Stimulated activated CD4-positive, alpha-beta T cell treated with anti-CD3 and anti-CD28 coated beads, Interleukin-12 subunit alpha, Interleukin-12 subunit beta, amount 100 ng/mL, for 48 hours (primary cell): ENCODE measurements at regions not wholly inside any gene's neighbourhood (a gene's known extent, or its start where the extent isn't known, plus 50 kb on each side); places are given as distances from the start of the nearest gene placed in this dataset.

ENCODE experiments used
- DNase-seq, 3 donors: peaks; one replicate each; pipeline ENCODE4 v3.0.0-alpha.2; 2020; ENCODE audit warnings: low read depth in 2 of 3, low spot score in 1 of 3

DNA sequence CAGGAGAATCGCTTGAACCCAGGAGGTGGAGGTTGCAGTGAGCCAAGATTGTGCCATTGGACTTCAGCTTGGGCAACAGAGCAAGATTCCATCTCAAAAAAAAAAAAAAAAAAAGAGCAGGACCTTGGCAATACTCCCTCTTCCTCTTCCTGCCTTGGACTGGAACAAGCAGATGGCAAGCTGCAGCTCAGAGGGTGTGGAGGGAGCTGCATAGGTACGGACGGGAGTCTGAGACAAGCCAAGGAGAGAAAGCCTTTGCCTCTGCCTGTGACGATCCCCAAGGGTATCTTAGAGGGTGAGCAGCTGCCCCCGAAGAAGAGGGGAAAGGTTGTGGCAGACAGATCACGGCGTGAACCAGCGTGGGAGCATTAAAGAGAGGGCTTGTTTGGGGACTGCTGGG, 109.2 kb downstream of the AIPL1 start:
- DNase-seq: no peak

DNA sequence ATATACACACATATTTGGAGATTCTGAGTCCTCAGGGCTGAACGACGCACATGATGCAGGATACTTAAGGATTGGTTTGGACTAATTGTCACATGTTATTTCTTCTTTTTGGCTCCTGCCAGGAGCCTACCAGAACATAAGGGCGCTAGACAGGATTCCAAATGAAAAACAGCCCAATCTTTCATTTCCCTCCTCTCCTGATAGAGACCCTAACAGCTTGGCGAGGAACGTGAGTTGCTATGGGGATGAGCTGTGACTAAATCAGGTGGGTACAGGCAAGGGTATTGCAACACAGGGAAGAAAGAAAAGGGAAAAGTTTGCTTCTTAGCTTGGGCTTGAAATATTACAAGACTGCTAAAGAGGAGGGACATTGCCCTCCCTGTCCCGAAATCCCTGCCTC, 109.9 kb downstream of the AIPL1 start:
- no peak for DNase-seq

DNA sequence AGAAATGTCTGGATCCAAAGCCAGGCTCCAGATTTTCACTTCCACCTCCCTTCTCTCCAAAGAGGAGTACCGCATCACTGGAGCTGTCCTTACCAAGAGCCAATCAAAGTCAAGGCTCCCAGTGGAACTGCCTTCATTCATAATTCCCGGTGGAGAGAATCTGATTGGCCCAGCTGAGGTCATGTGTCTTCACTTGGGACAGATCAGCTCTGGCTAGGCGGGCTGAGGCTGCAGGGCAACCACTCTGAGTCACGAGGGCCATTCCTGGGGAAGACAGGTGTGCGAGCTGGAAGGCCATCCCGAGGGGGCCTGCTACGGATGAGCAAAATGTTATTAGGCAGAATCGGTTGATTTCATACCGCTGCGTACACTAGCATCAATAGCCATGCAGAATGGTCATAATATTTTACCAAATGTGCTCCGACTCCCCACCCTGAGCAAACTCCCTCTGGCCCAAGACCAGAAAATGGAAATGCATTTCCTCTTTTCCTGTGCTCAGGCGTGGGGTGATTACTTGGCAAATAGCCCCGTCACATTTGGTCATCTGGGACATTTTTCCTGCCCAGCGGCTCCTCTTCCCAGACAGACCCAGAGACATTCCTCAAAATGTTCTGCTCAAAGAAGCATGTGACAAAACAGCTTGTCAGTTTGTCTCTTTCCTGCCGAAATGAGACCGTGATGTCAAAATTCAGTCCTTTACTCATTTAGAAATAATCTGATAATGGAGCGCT, 111.1 kb downstream of the AIPL1 start:
- DNase-seq: no peak

DNA sequence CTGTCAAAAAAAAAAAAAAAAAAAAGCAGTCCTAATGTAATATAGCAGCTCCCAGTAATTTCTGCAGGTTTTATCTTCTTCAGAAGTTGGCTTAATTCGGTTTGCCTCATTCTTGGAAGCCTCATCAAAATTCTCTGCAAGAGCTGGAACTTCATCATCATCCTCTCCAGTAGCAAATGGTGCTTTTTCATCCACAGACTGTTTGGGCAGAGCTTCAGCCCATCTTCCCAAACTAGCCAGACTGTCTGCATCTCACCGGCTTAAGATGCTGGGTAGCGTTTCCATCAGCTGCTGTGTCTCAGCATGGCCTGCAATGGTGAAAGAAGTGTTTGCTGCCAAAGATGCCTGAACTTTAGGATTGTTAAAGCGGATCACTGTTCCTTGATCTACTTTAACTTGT, 112.6 kb downstream of the AIPL1 start:
- DNase-seq: no peak

DNA sequence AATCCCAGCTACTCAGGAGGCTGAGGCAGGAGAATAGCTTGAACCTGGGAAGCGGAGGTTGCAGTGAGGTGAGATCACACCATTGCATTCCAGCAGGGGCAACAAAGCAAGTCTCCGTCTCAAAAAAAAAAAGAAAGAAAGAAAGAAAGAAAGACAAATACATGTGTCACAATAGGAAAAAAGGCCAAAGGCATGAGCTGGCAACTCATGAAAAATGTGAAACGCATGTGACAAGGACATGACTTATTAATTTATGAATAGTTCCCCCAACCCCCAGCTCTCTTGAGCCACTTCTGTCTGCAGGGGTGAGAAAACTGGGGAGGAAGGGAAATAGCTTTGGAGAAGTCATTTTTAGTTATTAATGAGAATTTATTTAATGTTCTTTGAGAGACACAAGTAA, 120.6 kb downstream of the AIPL1 start:
- DNase-seq: no peak

DNA sequence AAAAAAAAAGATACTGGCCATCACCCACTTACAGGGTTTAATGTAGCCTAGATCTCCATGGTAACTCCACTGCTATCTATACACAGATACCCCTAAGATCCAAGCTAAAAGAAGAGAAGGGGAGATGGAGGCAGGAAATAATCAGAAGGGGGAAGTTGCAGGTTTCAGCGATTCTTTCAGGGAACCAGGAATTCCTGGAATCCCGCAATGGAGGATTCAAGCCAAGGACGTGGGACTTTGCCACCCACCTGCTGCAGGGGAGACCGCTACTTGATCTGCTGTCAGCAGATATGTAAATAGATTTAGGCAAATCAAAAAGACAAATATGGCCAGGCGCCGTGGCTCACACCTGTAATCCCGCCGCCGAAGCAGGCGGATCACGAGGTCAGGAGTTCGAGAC, 121.1 kb downstream of the AIPL1 start:
- DNase-seq: no peak

DNA sequence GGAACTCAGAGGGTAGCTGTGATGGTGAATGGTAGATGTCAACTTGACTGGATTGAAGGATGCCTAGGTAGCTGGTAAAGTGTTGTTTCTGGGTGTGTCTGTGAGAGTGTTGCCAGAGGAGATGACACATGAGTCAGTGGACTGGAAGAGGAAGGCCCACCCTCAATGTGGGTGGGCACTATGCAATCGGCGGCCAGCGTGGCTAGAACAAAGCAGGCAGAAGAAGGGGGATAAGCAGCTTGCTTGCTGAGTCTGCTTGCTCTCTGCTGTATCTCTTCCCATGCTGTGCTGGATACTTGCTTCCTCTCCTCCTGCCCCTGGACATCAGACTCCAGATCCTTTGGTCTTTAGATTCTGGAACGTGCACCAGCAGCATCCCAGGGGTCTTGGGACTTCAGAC, 128.1 kb downstream of the AIPL1 start:
- no peak for DNase-seq

DNA sequence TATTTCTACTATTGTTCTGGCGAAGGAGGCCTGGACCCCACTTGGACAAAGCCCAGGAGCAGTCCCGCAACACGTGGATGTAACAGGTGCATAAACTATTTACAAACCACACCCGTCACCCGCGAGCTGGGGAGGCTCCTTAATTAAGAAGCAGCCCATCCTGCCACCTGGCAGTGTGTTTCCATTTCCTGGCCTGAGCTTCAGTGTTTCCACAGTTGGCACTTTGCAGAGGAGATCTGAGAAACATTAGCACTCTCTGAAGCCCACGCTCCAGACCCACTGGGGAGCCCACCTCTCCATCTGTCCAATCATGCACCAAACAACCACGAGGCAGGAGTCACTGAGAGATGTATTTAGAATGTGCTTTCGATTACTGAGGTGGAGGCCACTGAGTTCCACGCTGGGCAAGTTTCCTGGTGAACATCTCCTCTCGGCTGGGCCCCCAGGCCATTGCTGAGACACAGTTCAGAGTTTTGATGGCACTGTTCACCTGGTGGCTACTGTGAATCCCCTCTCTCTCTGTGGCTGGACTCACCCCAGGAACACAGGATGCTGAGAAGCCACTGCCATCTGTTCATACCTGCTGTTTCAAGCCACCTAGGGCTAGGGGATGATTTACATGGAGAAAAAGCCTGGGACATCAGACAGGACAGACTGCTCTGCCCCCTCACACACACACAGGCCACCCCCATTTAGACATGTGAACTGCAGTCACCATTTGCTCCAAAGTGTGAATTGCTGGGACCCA, 129.1 kb downstream of the AIPL1 start:
- DNase-seq: no peak

DNA sequence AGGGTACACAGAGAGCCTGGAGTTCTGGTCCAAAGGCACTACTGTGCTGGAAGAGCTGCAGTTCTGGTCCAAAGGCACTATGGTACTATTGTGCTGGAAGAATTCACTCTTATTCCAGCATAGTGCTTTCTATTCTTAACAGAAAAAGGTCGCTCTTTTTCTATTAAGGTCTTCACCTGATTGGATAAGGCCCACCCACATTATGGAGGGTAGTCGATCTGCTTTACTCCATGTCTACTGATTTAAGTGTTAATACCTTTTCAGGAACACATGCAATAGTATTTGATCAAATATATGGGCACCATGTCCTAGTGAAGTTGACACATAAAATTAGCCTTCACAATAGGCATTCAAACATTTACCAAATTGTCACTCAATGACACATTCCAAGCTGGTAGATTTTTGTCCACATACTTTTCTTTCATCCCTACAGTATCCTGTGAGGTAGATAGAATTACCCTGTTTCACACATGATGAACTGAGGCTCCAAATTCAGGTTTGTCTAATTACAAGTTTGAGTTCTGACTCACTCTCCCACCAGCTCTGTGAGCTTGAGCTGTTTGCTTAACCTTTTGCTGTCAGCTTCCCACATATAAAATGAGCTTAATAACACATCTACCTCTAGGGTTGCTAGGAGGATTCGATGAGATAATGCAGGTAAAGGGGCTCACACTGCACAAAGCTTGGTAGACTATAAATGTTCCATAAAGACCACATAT, 129.9 kb downstream of the AIPL1 start:
- DNase-seq: no peak

DNA sequence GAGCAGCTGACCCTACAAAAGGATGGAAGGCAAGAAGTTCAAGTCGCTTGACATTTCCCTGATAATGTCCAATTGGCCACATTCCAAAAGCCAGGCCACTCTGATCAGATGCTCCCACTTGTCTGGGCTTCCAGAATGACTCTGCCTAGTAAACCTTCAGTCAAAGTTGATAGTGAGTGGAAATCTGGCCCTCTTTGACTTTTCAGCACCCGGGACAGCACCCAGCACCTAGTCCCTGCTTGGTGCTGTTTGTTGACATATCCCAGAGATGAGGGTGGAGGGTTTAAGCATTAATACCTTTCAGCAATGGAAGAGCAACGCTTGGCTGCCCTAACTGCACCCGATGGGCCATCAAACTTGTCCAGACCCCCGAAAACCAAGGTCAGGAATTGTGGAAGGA, 131.3 kb downstream of the AIPL1 start:
- DNase-seq: peak in 1 of 3 donors; percentile 8

DNA sequence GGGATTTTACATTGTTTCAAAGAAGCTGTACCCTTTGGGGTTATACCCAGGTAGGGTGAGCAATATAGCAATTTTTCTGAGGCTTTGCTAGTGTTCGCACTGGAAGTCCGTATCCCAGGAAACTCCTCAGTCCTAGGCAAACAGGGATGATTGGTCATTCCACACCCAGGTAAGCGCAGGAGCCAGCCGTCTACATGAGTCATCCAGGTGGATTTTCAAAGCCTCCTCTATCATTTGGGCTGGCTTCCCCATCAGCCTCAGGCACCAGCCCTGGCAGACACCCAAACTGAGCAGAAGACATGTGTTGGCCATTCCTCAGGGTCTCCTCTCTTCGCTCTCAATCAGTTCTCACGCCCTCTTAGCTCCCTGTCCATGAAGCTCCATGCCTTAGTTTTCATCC, 135.6 kb downstream of the AIPL1 start:
- no peak for DNase-seq

DNA sequence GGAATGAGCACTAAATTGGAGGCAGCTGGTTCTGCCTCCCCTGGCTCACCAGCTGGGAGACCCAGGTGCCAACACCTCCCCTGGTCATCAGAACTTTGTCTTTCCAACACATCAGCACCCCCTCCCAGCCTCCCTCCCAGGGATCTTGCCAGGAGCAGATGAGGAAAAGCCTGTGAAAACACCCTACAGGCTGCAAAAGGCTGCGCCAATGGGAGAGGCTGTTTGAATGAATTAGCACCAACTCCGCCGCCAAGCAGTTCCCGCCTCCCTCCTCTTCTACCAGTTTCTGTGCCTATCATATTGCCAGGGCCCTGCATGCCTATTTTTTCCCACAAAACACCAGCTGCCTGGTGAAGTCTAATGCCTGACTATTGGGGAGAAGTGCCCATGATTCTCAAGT, 137.0 kb downstream of the AIPL1 start:
- no peak for DNase-seq

DNA sequence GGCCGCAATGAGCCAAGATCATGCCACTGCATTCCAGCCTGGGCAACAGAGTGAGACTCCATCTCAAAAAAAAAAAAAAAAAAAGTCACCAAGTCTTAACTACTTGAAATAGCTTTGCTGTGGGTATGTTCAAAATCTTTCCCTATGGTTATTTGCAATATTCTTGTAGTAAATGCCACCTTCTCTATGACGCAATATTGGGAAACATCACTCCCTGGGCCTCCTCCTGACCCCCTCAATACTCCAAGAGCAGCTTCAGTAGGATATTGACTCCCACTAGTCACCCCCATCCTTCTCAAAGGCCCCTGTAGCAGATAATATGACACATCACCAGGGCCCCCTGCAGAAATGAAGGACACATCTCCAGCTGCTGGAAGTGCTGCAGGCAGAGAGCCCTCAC, 137.8 kb downstream of the AIPL1 start:
- DNase-seq: no peak

DNA sequence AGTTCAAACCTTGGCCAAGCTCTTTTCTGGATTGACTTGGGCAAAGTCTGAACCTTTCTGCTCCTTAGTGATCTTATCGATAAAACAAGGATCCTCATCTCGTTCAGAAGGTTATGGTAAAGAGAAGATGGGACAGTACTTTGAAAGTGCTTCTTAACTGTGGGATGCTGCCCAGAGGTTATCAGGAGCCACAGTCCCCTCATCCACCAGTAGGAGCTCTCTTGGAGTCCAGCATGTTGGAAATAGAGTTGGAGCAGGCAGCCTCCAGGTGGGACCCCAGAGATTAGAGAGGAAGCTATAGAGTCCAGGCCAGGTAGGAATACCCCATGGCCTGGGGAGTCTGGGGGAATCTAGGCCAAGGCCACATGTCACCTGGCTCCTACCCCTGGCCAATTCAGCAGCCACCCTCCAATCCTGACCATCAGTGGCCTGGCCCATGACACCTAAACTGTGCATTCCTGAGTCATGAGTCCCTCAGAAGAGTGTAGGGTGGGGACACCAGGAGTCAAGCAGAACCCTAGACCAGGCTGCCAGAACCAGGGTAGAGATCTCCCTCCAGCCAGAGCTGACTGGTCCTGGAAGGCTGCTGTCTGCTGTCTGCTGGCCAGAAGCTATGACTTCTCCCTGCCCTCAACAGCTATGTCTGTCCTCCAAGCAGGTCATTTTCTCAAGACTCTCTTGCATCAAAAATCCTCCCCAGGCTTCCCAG, 144.3 kb downstream of the AIPL1 start:
- DNase-seq: no peak

DNA sequence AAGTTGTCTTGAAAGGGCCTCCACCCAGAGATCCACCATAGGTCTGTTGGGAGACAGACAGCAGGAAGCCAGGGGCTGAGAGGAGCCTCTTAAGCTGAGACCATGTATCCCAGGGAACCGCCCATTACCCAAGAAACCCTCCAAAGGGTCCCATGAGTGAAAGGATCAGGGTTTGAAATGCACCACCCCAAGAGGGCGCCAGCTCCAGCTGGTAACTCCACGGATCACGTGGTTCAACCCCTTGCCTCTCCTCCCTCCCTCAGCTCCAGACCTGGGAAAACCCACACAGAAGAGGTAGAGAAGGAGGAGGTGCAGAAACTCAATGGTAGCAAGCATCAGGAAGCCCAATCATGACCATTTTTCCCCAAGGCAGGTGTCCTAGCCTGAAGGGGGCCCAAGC, 148.7 kb downstream of the AIPL1 start:
- DNase-seq: no peak

DNA sequence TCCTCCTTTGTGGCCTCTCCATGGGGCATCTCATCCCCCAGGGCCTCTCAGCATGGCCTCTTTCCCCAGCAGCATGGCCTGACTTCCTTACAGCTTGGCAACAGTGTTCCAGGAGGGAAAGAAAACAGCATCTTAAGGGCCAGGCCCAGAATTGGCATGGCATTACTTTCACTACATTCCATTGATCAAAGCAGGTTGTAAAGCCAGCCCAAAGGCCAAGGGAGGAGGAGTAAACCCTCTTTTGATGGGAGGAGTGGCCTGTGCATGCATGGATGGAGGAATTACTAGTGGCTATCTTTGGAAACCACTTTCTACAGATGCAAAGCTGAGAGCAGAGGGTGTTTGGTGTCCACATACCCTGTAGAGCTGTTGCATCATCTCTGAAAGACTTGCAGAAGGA, 149.4 kb downstream of the AIPL1 start:
- DNase-seq: no peak

DNA sequence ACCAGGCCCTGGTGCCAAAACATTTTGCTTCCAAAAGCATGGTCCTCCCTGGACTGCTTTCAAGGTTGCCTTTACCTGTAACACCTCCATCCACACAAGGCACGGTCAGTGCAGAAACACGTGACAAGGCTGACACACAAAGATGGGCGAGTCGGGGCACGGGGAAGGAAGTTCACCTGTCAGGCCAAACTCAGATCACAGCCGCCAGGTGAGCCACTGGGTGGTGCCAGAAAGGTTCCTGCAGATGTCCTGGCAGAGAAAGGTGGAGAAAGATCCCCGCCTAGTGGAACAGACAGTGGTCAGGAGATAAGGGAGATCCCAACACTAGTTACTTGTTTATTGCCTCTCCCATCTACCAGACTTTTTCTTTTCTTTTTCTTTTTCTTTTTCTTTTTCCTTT, 155.3 kb downstream of the AIPL1 start:
- DNase-seq: no peak

DNA sequence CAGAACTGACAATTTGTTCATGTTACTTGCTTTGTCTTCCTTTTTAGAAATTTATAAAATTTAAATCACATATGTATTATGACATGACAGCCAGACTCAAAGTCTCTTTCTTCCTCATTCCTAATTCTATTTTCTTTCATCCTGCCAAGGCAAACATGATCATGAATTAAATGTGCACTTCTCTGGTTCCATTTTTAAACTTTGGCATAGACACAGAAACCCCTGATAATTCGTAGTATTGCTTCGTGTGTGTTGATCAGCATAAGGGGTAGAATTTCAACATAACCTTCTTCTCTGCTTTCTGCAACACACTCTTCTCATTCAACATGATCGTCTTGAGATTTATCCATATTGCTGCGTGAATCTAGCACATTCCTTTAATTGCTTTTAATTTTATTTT, 156.5 kb downstream of the AIPL1 start:
- DNase-seq: no peak

DNA sequence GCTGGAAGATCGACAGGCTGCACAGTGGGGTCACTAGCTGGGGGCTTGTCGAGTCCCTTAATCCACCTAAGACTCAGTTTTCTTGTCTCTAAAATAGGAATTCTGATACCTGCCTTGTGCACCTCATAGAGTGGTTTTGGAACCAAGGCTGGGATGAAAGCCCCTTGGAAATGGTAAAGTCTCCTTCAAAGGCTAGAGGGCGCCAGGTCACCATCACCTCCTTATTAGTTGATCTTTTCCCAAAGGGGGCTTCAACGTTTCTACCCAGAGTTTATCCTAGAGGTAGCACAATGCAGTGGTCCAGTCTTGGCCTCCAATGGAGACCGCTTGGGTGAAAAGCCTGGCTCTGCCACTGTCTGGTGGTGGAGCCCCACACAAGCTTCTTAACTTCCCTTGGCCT, 158.2 kb downstream of the AIPL1 start:
- DNase-seq: no peak

DNA sequence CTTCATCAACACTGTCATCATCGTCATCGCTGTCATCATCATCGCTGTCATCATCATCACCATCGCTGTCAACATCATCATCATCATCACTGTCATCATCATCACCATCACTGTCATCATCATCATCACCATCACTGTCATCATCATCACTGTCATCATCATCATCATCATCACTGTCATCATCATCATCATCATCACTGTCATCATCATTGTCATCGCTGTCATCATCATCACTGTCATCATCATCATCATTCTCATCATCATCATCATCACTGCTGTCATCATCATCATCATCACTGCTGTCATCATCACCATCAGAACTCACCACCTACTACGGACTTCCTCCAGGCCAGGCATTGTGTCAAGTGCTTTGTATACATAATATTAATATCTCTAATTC, 160.6 kb downstream of the AIPL1 start:
- DNase-seq: no peak

DNA sequence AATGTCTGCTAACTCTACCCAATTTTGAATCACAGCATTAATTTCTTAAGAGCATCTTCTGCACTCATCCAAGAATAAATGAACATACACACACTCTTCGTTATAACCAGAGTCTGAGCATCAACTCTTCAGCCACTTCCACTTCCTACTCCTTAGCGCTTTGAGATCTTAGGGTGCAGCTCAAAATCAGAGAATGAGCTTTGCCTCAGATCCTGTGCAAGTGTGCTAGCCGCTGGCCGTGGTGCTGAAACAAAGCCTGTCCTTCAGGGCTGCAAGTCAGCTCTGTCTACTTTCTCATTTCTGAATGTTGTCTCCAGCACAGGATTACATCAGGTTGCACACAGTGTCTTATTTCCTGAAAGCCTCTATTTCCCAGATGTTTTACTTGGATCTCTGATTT, 165.4 kb downstream of the AIPL1 start:
- peak in 1 of 3 donors; percentile 2 for DNase-seq

DNA sequence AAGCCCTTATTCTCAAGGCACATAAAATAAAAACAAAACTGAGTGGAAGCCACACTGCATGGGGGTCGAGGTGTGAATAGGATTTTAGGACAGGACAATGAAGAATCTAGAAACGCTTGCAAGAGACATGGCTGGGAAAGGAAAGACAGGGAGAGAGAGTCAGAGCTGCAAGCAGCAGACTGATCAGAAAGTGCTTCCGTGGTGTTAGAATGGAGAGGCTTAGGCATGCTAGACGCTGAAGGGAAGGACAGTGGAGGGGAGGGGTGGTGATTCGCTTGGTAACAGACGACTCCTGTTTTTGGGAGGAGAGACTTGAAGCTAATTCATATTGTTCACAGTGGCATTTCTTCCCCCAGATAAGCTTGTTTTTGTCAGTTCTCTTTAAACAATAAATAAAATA, 173.5 kb downstream of the AIPL1 start:
- no peak for DNase-seq
